ENCODE measurements at regions not wholly inside any gene's neighbourhood (a gene's known extent, or its start where the extent isn't known, plus 50 kb on each side); places are given as distances from the start of the nearest gene placed in this dataset.
A peak's percentile ranks its signal among the peaks of the same experiment; 100 is the strongest.

GRCh38 chr3:459311-459670 lies 262.7 kb downstream of the CHL1 start:
- DNase-seq (ENCODE audit: low read depth), result no peak
- no peak overlapping the region for H3K4me3 ChIP-seq (ENCODE audit: low read depth, low read length)
- TF ChIP-seq, protein P1, sequence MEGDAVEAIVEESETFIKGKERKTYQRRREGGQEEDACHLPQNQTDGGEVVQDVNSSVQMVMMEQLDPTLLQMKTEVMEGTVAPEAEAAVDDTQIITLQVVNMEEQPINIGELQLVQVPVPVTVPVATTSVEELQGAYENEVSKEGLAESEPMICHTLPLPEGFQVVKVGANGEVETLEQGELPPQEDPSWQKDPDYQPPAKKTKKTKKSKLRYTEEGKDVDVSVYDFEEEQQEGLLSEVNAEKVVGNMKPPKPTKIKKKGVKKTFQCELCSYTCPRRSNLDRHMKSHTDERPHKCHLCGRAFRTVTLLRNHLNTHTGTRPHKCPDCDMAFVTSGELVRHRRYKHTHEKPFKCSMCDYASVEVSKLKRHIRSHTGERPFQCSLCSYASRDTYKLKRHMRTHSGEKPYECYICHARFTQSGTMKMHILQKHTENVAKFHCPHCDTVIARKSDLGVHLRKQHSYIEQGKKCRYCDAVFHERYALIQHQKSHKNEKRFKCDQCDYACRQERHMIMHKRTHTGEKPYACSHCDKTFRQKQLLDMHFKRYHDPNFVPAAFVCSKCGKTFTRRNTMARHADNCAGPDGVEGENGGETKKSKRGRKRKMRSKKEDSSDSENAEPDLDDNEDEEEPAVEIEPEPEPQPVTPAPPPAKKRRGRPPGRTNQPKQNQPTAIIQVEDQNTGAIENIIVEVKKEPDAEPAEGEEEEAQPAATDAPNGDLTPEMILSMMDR (IDR thresholded peaks at IDR 0.05; ENCODE audit: low read depth, low read length, missing control alignments), result no peak

GRCh38 chr3:461006-461405 lies 264.4 kb downstream of the CHL1 start:
- no peak for DNase-seq (ENCODE audit: low read depth)
- no peak overlapping the region for H3K4me3 ChIP-seq (ENCODE audit: low read depth, low read length)
- TF ChIP-seq, protein P1 (IDR thresholded peaks at IDR 0.05; ENCODE audit: low read depth, low read length, missing control alignments), result no peak

GRCh38 chr3:462851-463250 lies 266.3 kb downstream of the CHL1 start:
- no peak overlapping the region; the same call in 1 of the 2 replicates for H3K4me3 ChIP-seq (ENCODE audit: low read depth, low read length)
- DNase-seq (ENCODE audit: low read depth), result no peak
- TF ChIP-seq, protein P1 (IDR thresholded peaks at IDR 0.05; ENCODE audit: low read depth, low read length, missing control alignments), result no peak

DNA sequence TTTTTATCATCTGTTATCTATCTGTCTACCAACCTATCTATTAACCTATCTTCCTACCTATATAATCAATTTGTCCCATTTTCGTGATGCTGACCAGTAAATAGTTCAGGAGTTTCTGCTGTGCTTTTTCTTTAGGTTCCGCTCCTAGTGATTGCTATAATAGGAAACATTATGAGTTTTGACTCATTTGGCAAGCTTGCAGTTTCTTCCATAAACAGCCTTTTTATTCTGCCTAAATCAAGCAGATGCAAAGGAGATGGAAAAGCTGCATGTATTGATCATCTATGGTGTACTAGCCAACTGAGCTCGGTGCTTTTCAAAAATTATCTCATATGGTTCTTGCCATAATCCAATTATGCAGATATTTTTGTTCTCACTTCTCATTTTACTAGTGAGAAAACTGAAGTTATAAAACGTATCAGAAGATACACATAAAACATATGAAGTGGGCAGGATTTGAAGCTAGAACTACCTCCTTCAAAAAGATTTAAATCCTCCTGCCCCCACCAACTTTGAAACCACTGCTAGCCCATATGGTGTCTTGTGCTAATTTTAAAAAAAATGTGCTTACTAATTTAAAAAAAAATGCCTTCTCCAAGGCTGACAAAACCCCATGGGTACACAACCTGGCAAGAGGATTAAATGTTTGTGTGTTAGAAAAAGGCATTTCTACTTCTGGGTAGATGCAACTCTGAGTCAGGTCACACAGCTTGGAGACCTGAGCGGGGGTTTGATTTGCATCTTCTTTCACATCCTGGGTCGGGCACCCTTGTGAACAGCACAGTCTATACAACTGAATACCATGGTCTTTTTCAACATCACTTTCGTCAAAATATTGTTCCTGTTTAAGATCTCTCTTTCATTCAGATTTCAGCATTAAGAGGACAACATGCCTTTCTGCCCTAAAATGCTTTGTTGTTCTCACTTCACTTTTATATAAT lies 267.0 kb downstream of the CHL1 start:
- TF ChIP-seq, protein P1 (IDR thresholded peaks at IDR 0.05; ENCODE audit: low read depth, low read length, missing control alignments), result no peak
- DNase-seq (ENCODE audit: low read depth), result peak; percentile 88
- H3K4me3 ChIP-seq (ENCODE audit: low read depth, low read length), result peak overlapping the region; percentile 27; the same call in 1 of the 2 replicates

GRCh38 chr3:464255-464654 lies 267.7 kb downstream of the CHL1 start:
- TF ChIP-seq, protein P1 (IDR thresholded peaks at IDR 0.05; ENCODE audit: low read depth, low read length, missing control alignments), result no peak
- DNase-seq (ENCODE audit: low read depth), result no peak
- peak overlapping the region; percentile 5; the same call in 1 of the 2 replicates for H3K4me3 ChIP-seq (ENCODE audit: low read depth, low read length)

- TF ChIP-seq, protein P1 (IDR thresholded peaks at IDR 0.05; ENCODE audit: low read depth, low read length, missing control alignments), result peak; percentile 72
- H3K4me3 ChIP-seq (ENCODE audit: low read depth, low read length), result no peak overlapping the region
- no peak for DNase-seq (ENCODE audit: low read depth)
Measured at GRCh38 chr3:468172-468571, 271.6 kb downstream of the CHL1 start.

Measured in GM12864 (cell line).